KMS-11 (cell line): ENCODE measurements at regions not wholly inside any gene's neighbourhood (a gene's known extent, or its start where the extent isn't known, plus 50 kb on each side); places are given as distances from the start of the nearest gene placed in this dataset.

Experiments used
- H2AFZ ChIP-seq: fragments of 200-600 bp; sonication (generic); 2 replicates; pipeline ENCODE4 v1.6.1; 2016; ENCODE audit warnings: antibody characterized with exemption, mixed run types, low read depth
- H3K27ac ChIP-seq: fragments of 200-600 bp; sonication (generic); 2 replicates; pipeline ENCODE4 v1.6.1; 2016; ENCODE audit warnings: mild to moderate bottlenecking, mixed run types
- H3K27me3 ChIP-seq: fragments of 200-600 bp; sonication (generic); 2 replicates; pipeline ENCODE4 v1.6.1; 2017; ENCODE audit warnings: mild to moderate bottlenecking, low read depth, mixed run types, moderate library complexity; ENCODE audit not compliant: insufficient read depth
- H3K36me3 ChIP-seq: fragments of 200-600 bp; sonication (generic); 2 replicates; pipeline ENCODE4 v1.6.1; 2017; ENCODE audit warnings: mild to moderate bottlenecking, mixed run types; ENCODE audit not compliant: insufficient read depth
- H3K4me1 ChIP-seq: fragments of 200-600 bp; sonication (generic); 2 replicates; pipeline ENCODE4 v1.6.1; 2016; ENCODE audit warnings: mild to moderate bottlenecking, low read depth, mixed run types; ENCODE audit not compliant: poor library complexity, severe bottlenecking
- H3K4me2 ChIP-seq: fragments of 200-600 bp; sonication (generic); 2 replicates; pipeline ENCODE4 v1.7.0; 2016; ENCODE audit warnings: mild to moderate bottlenecking, mixed run types
- H3K4me3 ChIP-seq: fragments of 200-600 bp; sonication (generic); IDR thresholded peaks from 2 replicates; pipeline ENCODE4 v1.6.1; 2017; ENCODE audit warnings: low read depth, low read length, mixed read lengths; ENCODE audit not compliant: insufficient read depth
- H3K79me2 ChIP-seq: fragments of 200-600 bp; sonication (generic); 2 replicates; pipeline ENCODE4 v1.6.1; 2016; ENCODE audit warnings: low read depth, mixed run types; ENCODE audit not compliant: insufficient read depth
- H3K9ac ChIP-seq: fragments of 200-600 bp; sonication (generic); 2 replicates; pipeline ENCODE4 v1.6.1; 2016; ENCODE audit warnings: mild to moderate bottlenecking, mixed run types
- H4K20me1 ChIP-seq: fragments of 200-600 bp; sonication (generic); 2 replicates; pipeline ENCODE4 v1.6.1; 2016; ENCODE audit warnings: mild to moderate bottlenecking, mixed run types; ENCODE audit not compliant: insufficient read depth
- TF ChIP-seq, protein P1 (sequence below): fragments of 200-600 bp; sonication (generic); conservative IDR thresholded peaks from 2 replicates; pipeline ENCODE4 v1.6.1; 2017; ENCODE audit warnings: low read depth, mild to moderate bottlenecking, antibody characterized with exemption, low read length, moderate library complexity, mixed read lengths

DNA sequence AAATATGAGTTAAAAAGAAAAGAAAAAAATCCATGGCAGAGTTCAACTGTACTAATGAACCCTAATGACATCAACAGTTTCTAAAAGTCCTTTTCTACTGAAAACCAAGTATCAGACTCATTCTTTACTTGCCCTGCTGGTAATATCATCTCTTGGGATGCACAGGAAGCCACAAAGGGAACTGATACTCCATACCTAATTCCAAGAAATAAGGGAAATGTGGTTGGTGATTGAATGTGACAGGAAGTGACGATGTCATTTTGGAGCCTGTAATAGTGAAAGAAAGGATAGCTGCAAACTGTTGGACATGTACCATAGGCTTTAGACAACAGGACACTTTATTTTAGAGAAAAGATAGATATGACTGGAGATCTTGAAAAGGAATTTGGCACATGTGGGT, 98.7 kb upstream of the VAV3 start:
- H3K79me2 ChIP-seq: no peaks in the 10 kb centered on the region
- H3K9ac ChIP-seq: no peak overlapping the region
- TF ChIP-seq, protein P1, sequence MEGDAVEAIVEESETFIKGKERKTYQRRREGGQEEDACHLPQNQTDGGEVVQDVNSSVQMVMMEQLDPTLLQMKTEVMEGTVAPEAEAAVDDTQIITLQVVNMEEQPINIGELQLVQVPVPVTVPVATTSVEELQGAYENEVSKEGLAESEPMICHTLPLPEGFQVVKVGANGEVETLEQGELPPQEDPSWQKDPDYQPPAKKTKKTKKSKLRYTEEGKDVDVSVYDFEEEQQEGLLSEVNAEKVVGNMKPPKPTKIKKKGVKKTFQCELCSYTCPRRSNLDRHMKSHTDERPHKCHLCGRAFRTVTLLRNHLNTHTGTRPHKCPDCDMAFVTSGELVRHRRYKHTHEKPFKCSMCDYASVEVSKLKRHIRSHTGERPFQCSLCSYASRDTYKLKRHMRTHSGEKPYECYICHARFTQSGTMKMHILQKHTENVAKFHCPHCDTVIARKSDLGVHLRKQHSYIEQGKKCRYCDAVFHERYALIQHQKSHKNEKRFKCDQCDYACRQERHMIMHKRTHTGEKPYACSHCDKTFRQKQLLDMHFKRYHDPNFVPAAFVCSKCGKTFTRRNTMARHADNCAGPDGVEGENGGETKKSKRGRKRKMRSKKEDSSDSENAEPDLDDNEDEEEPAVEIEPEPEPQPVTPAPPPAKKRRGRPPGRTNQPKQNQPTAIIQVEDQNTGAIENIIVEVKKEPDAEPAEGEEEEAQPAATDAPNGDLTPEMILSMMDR: no peak
- no peak overlapping the region for H3K4me3 ChIP-seq
- H3K36me3 ChIP-seq: no peaks in the 10 kb centered on the region
- H3K27ac ChIP-seq: no peak overlapping the region
- no peaks in the 10 kb centered on the region for H4K20me1 ChIP-seq
- H2AFZ ChIP-seq: no peak overlapping the region
- H3K27me3 ChIP-seq: no peaks in the 10 kb centered on the region
- no peaks in the 10 kb centered on the region for H3K4me1 ChIP-seq
- no peak overlapping the region for H3K4me2 ChIP-seq

DNA sequence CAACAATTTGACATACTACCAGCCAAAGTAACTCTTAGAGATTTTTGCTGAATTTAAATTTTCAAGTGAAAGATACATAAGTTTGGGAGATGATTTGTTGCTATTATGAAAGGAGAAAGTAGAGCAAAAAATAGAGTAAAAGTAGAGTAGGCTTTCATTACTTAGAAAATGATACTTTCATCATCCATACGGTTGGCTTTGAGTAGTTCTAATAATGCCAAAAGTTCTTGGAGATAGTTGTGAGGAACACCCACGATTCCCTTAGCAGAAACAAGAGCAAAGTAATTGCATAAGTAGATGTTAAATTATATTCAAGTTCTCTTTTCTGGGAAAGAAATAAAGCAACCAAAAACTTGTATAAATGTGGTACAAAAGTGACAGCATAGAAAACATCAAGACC, 95.0 kb upstream of the VAV3 start:
- Histone ChIP-seq H3K4me2 (no peak overlapping the region), H4K20me1 (no peaks in the 10 kb centered on the region), H3K27me3 (no peaks in the 10 kb centered on the region), H3K36me3 (no peaks in the 10 kb centered on the region), H3K4me1 (no peaks in the 10 kb centered on the region), H3K27ac (no peak overlapping the region), H2AFZ (no peak overlapping the region), H3K79me2 (no peaks in the 10 kb centered on the region), H3K9ac (no peak overlapping the region), H3K4me3 (no peak overlapping the region)
- TF ChIP-seq, protein P1: no peak

- Histone ChIP-seq H2AFZ (no peak overlapping the region), H3K4me2 (no peak overlapping the region), H3K4me3 (no peak overlapping the region), H3K79me2 (no peaks in the 10 kb centered on the region), H4K20me1 (no peaks in the 10 kb centered on the region), H3K9ac (no peak overlapping the region), H3K27ac (no peak overlapping the region), H3K4me1 (no peaks in the 10 kb centered on the region), H3K27me3 (no peaks in the 10 kb centered on the region), H3K36me3 (no peaks in the 10 kb centered on the region)
- TF ChIP-seq, protein P1: no peak
Measured at GRCh38 chr1:108057541-108057940, 92.6 kb upstream of the VAV3 start.

DNA sequence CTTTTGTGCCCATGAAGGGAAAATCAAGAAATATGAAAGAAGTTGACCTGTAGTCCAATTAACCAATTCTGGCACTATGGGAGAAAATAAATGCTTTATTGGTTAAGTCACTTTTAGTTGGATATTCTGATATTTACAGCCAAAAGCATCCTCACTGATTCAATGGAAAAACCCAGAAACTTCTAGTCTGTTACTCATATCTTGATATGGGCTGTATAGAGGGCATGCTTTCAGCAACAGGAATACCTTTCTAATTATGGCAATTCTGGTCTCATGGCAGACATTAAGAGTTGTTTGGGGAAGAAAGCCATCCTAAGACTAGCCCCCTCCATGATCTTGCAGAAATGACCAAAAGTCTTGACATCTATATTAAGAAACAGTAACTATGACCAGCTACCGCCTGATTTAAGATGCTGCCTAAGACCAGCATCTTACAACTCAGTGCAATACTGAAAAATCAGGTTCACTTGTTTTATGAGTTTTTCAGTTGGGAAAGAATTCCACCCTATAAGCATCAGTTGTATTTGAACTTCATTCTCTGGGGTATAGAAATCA, 91.5 kb upstream of the VAV3 start:
- Histone ChIP-seq H3K79me2 (no peaks in the 10 kb centered on the region), H3K36me3 (no peaks in the 10 kb centered on the region), H3K27me3 (no peaks in the 10 kb centered on the region), H3K4me2 (no peak overlapping the region), H3K9ac (no peak overlapping the region), H3K4me1 (no peaks in the 10 kb centered on the region), H2AFZ (no peak overlapping the region), H3K27ac (no peak overlapping the region), H4K20me1 (no peaks in the 10 kb centered on the region), H3K4me3 (no peak overlapping the region)
- TF ChIP-seq, protein P1: no peak
